GM21576 (cell line): ENCODE measurements at regions not wholly inside any gene's neighbourhood (a gene's known extent, or its start where the extent isn't known, plus 50 kb on each side); places are given as distances from the start of the nearest gene placed in this dataset.

ENCODE experiments used
- ATAC-seq: cut with Tn5 transposase; IDR thresholded peaks from one replicate; pipeline ENCODE4 v1.9.1; 2021; ENCODE audit warnings: mild to moderate bottlenecking, moderate library complexity; ENCODE audit not compliant: unreplicated experiment

GRCh38 chr1:29876902-29877301 is 640.6 kb downstream of the PTPRU start:
- no peak for ATAC-seq

- no peak for ATAC-seq
Observed at GRCh38 chr1:29876441-29876840, 640.1 kb downstream of the PTPRU start.

- ATAC-seq, result no peak
Observed at GRCh38 chr1:29875557-29876028, 639.3 kb downstream of the PTPRU start.

GRCh38 chr1:29870621-29871020 is 634.3 kb downstream of the PTPRU start:
- no peak for ATAC-seq

- no peak for ATAC-seq
Observed at GRCh38 chr1:29869802-29870201, 633.5 kb downstream of the PTPRU start.

DNA sequence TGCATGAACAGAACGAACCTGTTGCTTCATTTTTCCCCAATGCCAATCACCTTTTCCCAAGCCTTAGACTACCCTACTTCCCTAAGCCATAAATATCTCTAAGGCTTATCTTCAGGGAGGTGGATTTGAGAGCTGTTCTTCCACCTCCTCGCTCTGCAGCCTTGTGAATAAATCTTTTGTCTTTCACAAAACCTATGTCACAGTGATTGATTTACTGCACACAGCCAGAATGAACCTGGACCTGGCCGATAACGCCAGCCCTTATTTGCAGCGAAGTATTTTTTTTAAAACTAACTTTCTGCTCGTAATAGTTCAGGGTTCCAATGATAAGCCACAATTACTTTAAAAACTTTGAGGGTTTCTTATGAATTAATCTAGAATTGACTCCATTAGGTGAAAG is 632.6 kb downstream of the PTPRU start:
- no peak for ATAC-seq

GRCh38 chr1:29868096-29868495 is 631.8 kb downstream of the PTPRU start:
- no peak for ATAC-seq

DNA sequence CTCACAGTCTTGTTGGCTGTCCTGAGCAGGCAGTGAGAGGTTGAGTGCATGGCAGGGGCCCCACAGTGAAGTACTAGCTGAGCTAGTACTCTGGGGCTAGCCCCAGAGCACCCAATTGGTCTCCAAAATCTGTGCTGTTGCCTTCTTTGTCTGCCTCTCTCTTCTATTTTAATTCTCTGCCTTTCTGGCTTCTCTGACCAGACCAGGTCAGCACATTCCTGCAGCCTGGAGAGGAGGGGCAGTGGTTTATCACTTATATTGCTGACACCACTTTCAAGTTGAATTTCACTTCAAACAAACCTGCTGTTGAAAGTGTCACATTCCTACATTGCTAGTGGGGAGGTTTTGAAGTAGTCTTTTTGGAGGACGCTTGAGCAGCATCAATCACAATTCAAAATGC is 628.7 kb downstream of the PTPRU start:
- ATAC-seq, result no peak

- ATAC-seq, result no peak
Observed at GRCh38 chr1:29864431-29865022, 628.2 kb downstream of the PTPRU start.

DNA sequence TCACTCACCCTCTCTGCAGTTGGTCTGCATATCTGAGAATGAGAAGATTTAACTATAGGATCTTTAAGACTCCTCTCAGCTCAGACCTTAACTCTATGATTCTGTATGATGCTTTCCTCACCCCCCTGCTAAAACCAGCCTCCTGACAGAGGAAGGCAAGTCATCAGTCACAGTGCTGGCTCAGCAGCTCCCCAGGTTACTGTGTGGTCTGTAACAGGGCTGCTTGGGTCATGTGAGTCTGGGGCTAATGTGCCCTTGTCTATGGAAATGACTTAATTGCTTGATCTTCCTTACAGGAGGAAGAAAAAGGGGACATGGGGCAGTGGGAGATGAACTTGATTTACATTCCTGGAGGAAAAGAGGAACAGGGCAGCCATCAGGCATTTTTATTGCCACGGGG is 625.6 kb downstream of the PTPRU start:
- ATAC-seq, result no peak

DNA sequence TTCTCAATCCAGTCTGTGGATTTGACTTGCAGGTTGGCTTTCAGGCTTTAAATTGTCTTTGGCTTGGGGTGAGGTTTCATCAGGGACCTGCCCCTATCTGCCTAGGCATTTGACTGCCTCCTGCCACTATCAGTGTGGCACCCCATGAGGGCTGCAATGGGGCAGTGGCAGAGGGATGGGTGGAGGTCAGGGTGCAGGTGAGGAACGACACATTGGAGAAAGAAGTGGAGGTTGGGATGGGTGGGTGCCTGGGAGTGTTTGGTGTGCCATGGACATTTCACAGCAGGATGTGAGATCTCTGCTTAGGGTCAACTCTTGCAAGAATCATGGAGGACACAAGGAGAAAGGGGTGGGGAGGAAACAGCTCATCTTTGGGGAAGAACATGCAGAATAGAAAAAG is 625.1 kb downstream of the PTPRU start:
- ATAC-seq, result no peak

DNA sequence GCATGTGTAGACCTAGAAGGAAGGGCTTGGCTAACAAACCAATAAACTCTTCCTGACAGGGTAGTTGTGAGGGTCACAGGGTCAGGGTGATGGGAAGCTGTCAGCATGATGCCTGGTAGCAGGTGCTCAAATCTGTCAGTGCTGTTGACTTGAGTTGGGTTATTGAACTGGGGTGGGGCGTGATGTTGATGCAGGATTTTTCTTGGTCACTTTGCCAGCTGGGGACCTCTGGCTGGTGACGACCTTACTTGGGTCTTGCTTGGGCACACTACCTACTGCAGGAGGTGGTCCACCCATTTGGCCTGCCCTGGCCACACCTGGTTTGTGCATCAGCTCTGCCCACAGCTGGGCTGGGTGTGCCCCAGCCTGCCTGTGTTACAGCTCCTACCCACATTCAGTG is 624.4 kb downstream of the PTPRU start:
- ATAC-seq, result no peak

DNA sequence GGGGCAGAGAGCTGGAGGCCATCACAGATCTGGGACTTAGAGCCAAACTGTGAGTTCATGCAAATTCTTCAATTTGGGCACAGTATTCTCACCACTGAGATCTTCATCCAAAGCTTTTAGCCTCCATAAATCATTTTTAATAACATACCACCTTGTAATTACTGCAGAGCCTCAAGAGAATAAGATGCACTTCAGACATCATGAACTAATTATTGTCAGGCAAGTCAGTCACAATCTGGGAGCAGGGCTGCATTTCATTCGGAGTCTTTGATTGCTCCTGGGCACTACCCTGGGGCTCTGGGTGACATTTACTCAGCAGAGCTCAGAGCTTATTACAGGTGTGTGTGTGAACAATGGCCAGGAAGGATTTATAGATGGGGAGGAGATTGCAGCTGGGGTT is 623.7 kb downstream of the PTPRU start:
- ATAC-seq, result no peak

DNA sequence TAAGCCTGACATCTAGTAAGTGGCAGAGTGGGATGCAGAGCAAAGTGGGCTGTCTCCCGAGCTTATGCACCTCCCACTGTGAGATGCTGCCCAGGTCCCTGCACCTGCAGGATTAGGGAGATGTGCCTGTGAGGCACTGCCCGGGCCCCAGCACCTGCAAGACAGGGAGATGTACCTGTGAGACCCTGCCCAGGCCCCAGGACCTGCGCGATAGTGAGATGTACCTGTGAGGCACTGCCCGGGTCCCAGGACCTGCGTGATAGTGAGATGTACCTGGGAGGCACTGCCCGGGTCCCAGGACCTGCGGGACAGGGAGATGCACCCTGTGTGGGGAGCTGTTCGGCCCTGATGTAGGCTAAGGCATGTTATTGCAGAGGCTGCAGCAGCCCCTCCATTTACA is 622.8 kb downstream of the PTPRU start:
- no peak for ATAC-seq

DNA sequence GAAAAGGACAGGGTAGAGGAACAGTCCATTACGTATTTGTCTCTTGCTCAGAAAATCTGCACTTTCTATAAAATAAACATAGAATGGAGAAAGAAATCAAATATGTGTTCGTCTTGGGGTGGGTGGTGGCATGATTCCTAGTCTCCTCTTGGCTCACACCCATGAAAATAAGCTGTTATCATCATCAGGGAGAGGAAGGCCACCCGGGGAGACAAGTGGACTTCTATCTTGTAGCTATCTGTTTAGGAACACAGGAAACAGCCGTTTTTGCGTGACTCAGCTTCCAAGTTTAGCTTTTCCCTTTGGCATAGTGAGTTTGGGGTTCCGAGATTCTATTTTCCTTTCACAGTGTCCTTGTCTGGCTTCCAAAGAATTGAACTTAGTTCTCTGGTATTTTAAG is 622.3 kb downstream of the PTPRU start:
- no peak for ATAC-seq

- ATAC-seq, result no peak
Observed at GRCh38 chr1:29856340-29857114, 620.2 kb downstream of the PTPRU start.

- ATAC-seq, result no peak
Observed at GRCh38 chr1:29855561-29856160, 619.3 kb downstream of the PTPRU start.

DNA sequence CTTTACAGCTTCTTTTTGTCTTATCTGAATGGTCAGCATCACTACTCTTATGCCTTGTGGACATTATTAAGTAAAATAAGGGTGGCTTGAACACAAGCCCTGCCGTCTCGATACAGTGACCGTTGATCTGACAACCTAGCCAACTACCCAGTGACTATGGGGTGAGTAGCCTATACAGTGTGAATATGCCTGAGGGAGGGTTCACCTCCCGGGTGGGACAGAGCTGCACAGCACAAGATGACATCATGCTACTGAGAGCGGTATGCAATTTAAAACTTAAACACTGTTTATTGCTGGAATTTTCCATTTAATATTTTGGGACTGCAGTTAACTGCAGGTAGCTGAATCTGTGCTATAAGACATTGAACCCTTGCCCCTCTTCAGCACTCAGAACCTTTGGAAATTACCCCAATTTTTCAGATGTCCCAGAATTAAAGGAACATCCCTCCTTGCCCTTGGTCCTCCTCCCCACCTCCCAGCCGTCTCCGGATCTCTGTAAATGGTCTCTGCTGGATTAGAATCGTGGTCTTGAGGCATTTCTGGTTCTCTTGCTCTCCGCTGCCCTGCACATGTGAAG is 618.5 kb downstream of the PTPRU start:
- no peak for ATAC-seq

DNA sequence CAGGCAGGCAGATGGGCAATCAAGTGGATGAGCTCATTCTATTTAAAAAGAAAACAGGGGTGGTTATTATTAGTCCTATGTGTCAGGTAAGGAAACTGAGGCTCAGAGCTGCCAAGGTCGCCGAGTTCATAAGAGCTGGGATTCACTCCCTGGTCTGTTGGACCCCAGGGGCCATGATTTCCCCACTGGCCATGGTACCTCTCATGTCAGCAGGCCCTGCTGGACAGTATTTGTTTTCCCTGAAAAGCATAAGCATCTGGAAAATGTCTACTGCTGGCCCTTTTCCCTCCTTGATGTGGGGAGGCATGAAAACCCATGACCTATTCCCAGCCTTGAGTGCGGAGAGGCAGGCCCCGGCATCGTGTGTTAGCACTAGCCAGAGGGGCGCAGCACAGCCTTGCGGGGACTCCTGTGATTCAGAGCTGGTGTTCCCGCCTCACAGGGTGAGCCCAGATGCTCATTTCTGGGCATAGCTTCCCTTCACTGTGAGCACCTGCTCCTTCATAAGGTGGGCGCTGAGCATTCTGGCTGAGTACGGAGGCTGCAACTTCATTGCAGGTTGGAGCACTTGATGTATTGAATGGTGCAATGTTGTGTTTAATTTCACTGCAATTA is 617.5 kb downstream of the PTPRU start:
- ATAC-seq, result no peak

GRCh38 chr1:29852248-29852647 is 615.9 kb downstream of the PTPRU start:
- no peak for ATAC-seq

DNA sequence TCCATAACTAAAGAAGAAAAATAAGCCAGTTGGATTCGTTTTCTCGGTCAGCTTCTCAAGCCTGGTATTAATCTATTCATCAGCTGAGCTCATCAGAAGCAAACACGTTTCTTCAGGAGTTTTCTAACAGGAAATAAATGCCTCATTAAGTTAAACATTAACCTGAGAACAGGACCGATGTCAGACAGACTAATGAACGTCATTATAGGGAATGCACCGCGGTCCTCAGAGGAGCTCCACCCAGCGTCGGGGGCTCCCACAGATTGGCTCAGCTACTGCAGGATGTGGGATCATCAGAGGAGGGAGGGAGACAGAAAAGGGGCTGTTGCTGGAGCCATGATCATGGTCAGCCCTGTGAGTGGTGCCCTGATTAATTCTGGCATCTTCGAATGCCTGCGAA is 615.4 kb downstream of the PTPRU start:
- ATAC-seq, result no peak
